KMS-11 (cell line): ENCODE measurements at regions not wholly inside any gene's neighbourhood (a gene's known extent, or its start where the extent isn't known, plus 50 kb on each side); places are given as distances from the start of the nearest gene placed in this dataset.
"Not testable (repeated sequence)": the region's sequence is repeated elsewhere in the genome, so short reads cannot be mapped to it uniquely, and the experiment has no call there.

ENCODE experiments used
- H2AFZ ChIP-seq: fragments of 200-600 bp; sonication (generic); 2 replicates; pipeline ENCODE4 v1.6.1; 2016; ENCODE audit warnings: antibody characterized with exemption, mixed run types, low read depth
- H3K27ac ChIP-seq: fragments of 200-600 bp; sonication (generic); 2 replicates; pipeline ENCODE4 v1.6.1; 2016; ENCODE audit warnings: mild to moderate bottlenecking, mixed run types
- H3K27me3 ChIP-seq: fragments of 200-600 bp; sonication (generic); 2 replicates; pipeline ENCODE4 v1.6.1; 2017; ENCODE audit warnings: mild to moderate bottlenecking, low read depth, mixed run types, moderate library complexity; ENCODE audit not compliant: insufficient read depth
- H3K36me3 ChIP-seq: fragments of 200-600 bp; sonication (generic); 2 replicates; pipeline ENCODE4 v1.6.1; 2017; ENCODE audit warnings: mild to moderate bottlenecking, mixed run types; ENCODE audit not compliant: insufficient read depth
- H3K4me1 ChIP-seq: fragments of 200-600 bp; sonication (generic); 2 replicates; pipeline ENCODE4 v1.6.1; 2016; ENCODE audit warnings: mild to moderate bottlenecking, low read depth, mixed run types; ENCODE audit not compliant: poor library complexity, severe bottlenecking
- H3K4me2 ChIP-seq: fragments of 200-600 bp; sonication (generic); 2 replicates; pipeline ENCODE4 v1.7.0; 2016; ENCODE audit warnings: mild to moderate bottlenecking, mixed run types
- H3K4me3 ChIP-seq: fragments of 200-600 bp; sonication (generic); IDR thresholded peaks from 2 replicates; pipeline ENCODE4 v1.6.1; 2017; ENCODE audit warnings: low read depth, low read length, mixed read lengths; ENCODE audit not compliant: insufficient read depth
- H3K79me2 ChIP-seq: fragments of 200-600 bp; sonication (generic); 2 replicates; pipeline ENCODE4 v1.6.1; 2016; ENCODE audit warnings: low read depth, mixed run types; ENCODE audit not compliant: insufficient read depth
- H3K9ac ChIP-seq: fragments of 200-600 bp; sonication (generic); 2 replicates; pipeline ENCODE4 v1.6.1; 2016; ENCODE audit warnings: mild to moderate bottlenecking, mixed run types
- H4K20me1 ChIP-seq: fragments of 200-600 bp; sonication (generic); 2 replicates; pipeline ENCODE4 v1.6.1; 2016; ENCODE audit warnings: mild to moderate bottlenecking, mixed run types; ENCODE audit not compliant: insufficient read depth
- CTCF ChIP-seq: fragments of 200-600 bp; sonication (generic); conservative IDR thresholded peaks from 2 replicates; pipeline ENCODE4 v1.6.1; 2017; ENCODE audit warnings: low read depth, mild to moderate bottlenecking, antibody characterized with exemption, low read length, moderate library complexity, mixed read lengths

GRCh38 chr7:110461621-110462020 lies 629.3 kb upstream of the LRRN3 start:
- no peak overlapping the region for H3K9ac ChIP-seq
- H2AFZ ChIP-seq, result no peak overlapping the region
- no peak overlapping the region for H3K4me3 ChIP-seq
- H3K27ac ChIP-seq, result no peak overlapping the region
- no peaks in the 10 kb centered on the region for H3K36me3 ChIP-seq
- no peaks in the 10 kb centered on the region for H3K4me1 ChIP-seq
- H3K4me2 ChIP-seq, result no peak overlapping the region
- TF ChIP-seq CTCF, result no peak
- no peaks in the 10 kb centered on the region for H3K79me2 ChIP-seq
- no peaks in the 10 kb centered on the region for H3K27me3 ChIP-seq
- H4K20me1 ChIP-seq, result no peaks in the 10 kb centered on the region

- no peak overlapping the region for H3K27ac ChIP-seq
- no peak for TF ChIP-seq CTCF
- no peak overlapping the region for H3K4me2 ChIP-seq
- no peaks in the 10 kb centered on the region for H3K4me1 ChIP-seq
- no peaks in the 10 kb centered on the region for H3K36me3 ChIP-seq
- H2AFZ ChIP-seq, result no peak overlapping the region
- no peaks in the 10 kb centered on the region for H3K79me2 ChIP-seq
- no peak overlapping the region for H3K9ac ChIP-seq
- no peak overlapping the region for H3K4me3 ChIP-seq
- no peaks in the 10 kb centered on the region for H4K20me1 ChIP-seq
- H3K27me3 ChIP-seq, result no peaks in the 10 kb centered on the region
Observed at GRCh38 chr7:110470420-110470819, 620.5 kb upstream of the LRRN3 start.

- not testable (repeated sequence) for H3K4me1 ChIP-seq, H4K20me1 ChIP-seq, H3K27me3 ChIP-seq, H3K27ac ChIP-seq, H3K79me2 ChIP-seq, H3K9ac ChIP-seq, H3K4me2 ChIP-seq, H3K4me3 ChIP-seq, H3K36me3 ChIP-seq, H2AFZ ChIP-seq
Observed at GRCh38 chr7:110472419-110472818, 618.5 kb upstream of the LRRN3 start.

GRCh38 chr7:110480964-110481363 lies 610.0 kb upstream of the LRRN3 start:
- Histone ChIP-seq H3K36me3 (no peaks in the 10 kb centered on the region), H3K4me1 (no peaks in the 10 kb centered on the region), H3K9ac (no peak overlapping the region), H3K27ac (no peak overlapping the region), H3K27me3 (no peaks in the 10 kb centered on the region), H3K4me3 (no peak overlapping the region), H3K79me2 (no peaks in the 10 kb centered on the region), H3K4me2 (no peak overlapping the region), H4K20me1 (no peaks in the 10 kb centered on the region), H2AFZ (no peak overlapping the region)
- TF ChIP-seq CTCF, result no peak

GRCh38 chr7:110483553-110483952 lies 607.4 kb upstream of the LRRN3 start:
- H4K20me1 ChIP-seq, result no peaks in the 10 kb centered on the region
- no peak overlapping the region for H3K4me2 ChIP-seq
- no peak overlapping the region for H3K4me3 ChIP-seq
- no peaks in the 10 kb centered on the region for H3K36me3 ChIP-seq
- H3K27me3 ChIP-seq, result no peaks in the 10 kb centered on the region
- no peaks in the 10 kb centered on the region for H3K4me1 ChIP-seq
- no peak overlapping the region for H2AFZ ChIP-seq
- no peaks in the 10 kb centered on the region for H3K79me2 ChIP-seq
- TF ChIP-seq CTCF, result no peak
- no peak overlapping the region for H3K9ac ChIP-seq
- H3K27ac ChIP-seq, result no peak overlapping the region
